Iris pigment epithelial cell (primary cell): ENCODE measurements at regions not wholly inside any gene's neighbourhood (a gene's known extent, or its start where the extent isn't known, plus 50 kb on each side); places are given as distances from the start of the nearest gene placed in this dataset.
"Not testable (repeated sequence)": the region's sequence is repeated elsewhere in the genome, so short reads cannot be mapped to it uniquely, and the experiment has no call there.

Experiments
- DNase-seq: peaks from one replicate; pipeline ENCODE4 v3.0.0-alpha.2; 2011; ENCODE audit warnings: low read depth

GRCh38 chr1:38667626-38668025 lies 191.9 kb downstream of the RRAGC start:
- DNase-seq = no peak

- DNase-seq = no peak
Observed at GRCh38 chr1:38662126-38662525, 197.4 kb downstream of the RRAGC start.

- no peak for DNase-seq
Observed at GRCh38 chr1:38658883-38659282, 200.7 kb downstream of the RRAGC start.

GRCh38 chr1:38657873-38658272 lies 201.7 kb downstream of the RRAGC start:
- DNase-seq = no peak

- DNase-seq = no peak
Observed at GRCh38 chr1:38657207-38657840, 202.2 kb downstream of the RRAGC start.

GRCh38 chr1:38656726-38657125 lies 202.8 kb downstream of the RRAGC start:
- DNase-seq = no peak

GRCh38 chr1:38652217-38652616 lies 207.4 kb downstream of the RRAGC start:
- no peak for DNase-seq

- no peak for DNase-seq
Observed at GRCh38 chr1:38651669-38652068, 207.9 kb downstream of the RRAGC start.

- no peak for DNase-seq
Observed at GRCh38 chr1:38648417-38648816, 211.2 kb downstream of the RRAGC start.

- DNase-seq = not testable (repeated sequence)
Observed at GRCh38 chr1:38647341-38647740, 212.2 kb downstream of the RRAGC start.

GRCh38 chr1:38644092-38644491 lies 215.5 kb downstream of the RRAGC start:
- no peak for DNase-seq

- DNase-seq = no peak
Observed at GRCh38 chr1:38641661-38642060, 217.9 kb downstream of the RRAGC start.

GRCh38 chr1:38640371-38640770 lies 219.2 kb downstream of the RRAGC start:
- no peak for DNase-seq

- DNase-seq = no peak
Observed at GRCh38 chr1:38628241-38628640, 231.3 kb downstream of the RRAGC start.

- DNase-seq = no peak
Observed at GRCh38 chr1:38625939-38626338, 233.6 kb downstream of the RRAGC start.

GRCh38 chr1:38624336-38625039 lies 235.1 kb downstream of the RRAGC start:
- no peak for DNase-seq

- no peak for DNase-seq
Observed at GRCh38 chr1:38623529-38623928, 236.0 kb downstream of the RRAGC start.

- no peak for DNase-seq
Observed at GRCh38 chr1:38622197-38622596, 237.4 kb downstream of the RRAGC start.

- DNase-seq = no peak
Observed at GRCh38 chr1:38616846-38617245, 242.7 kb downstream of the RRAGC start.

GRCh38 chr1:38615680-38616079 lies 243.9 kb downstream of the RRAGC start:
- peak; percentile 7 for DNase-seq

- no peak for DNase-seq
Observed at GRCh38 chr1:38614861-38615260, 244.7 kb downstream of the RRAGC start.

GRCh38 chr1:38613996-38614395 lies 245.6 kb downstream of the RRAGC start:
- no peak for DNase-seq

- DNase-seq = no peak
Observed at GRCh38 chr1:38612951-38613350, 246.6 kb downstream of the RRAGC start.

- DNase-seq = no peak
Observed at GRCh38 chr1:38611664-38612211, 247.8 kb downstream of the RRAGC start.
